ENCODE measurements at regions not wholly inside any gene's neighbourhood (a gene's known extent, or its start where the extent isn't known, plus 50 kb on each side); places are given as distances from the start of the nearest gene placed in this dataset.

GRCh38 chr17:51461578-51462004 lies 201.2 kb downstream of the UTP18 start:
- no peak overlapping the region for H3K4me3 ChIP-seq (ENCODE audit: low read depth, low read length)
- DNase-seq (ENCODE audit: low read depth): peak; percentile 10
- peak; percentile 97 for TF ChIP-seq CTCF (IDR thresholded peaks at IDR 0.05; ENCODE audit: low read depth, low read length, missing control alignments)

DNA sequence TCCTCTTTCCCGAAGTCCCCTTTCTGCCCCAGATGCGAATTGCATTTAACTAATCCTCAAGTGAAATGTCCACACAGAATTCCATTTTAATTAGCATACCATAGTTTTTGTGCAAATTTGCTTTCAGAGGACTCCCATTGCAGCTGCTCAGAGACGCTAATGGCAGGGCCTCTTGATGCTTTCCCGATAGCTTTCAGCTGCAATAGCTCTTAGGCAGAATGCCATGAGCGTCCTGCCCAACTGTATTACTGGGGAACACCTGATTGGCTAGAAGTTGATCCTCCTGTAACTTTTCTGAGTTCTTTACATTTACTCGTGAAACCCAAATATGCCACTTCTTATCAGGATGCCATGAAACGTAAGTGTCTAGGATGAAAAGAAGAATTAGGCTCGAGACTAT lies 203.0 kb downstream of the UTP18 start:
- no peak for TF ChIP-seq CTCF (IDR thresholded peaks at IDR 0.05; ENCODE audit: low read depth, low read length, missing control alignments)
- no peak for DNase-seq (ENCODE audit: low read depth)
- no peak overlapping the region for H3K4me3 ChIP-seq (ENCODE audit: low read depth, low read length)

GRCh38 chr17:51467336-51467735 lies 207.0 kb downstream of the UTP18 start:
- no peak overlapping the region for H3K4me3 ChIP-seq (ENCODE audit: low read depth, low read length)
- no peak for TF ChIP-seq CTCF (IDR thresholded peaks at IDR 0.05; ENCODE audit: low read depth, low read length, missing control alignments)
- DNase-seq (ENCODE audit: low read depth): no peak

DNA sequence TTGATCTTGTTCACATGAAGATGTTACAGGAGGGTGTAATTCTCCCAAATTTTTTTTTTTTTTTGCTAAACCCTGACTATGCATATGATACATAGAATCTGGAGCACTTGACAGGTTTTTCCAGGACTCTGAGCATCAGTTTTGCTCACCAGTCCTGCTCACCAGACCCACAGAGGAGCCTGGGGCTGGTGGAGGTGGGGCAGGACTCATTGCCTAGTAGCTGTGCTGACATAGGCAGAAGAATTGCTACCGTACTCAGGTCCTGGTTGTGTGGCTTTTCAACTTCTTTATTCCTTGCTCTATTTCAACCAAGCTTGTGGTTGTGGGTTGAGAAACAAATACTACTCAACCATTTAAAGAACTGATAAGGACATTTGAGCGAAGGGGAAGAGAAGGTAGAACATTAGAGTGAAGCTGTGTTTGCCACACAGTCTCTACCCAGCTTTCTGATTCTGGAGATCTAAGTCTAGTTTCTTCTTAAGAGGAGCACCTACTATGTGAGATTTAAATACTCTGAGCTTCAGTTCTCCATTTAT lies 212.4 kb downstream of the UTP18 start:
- no peak for DNase-seq (ENCODE audit: low read depth)
- TF ChIP-seq CTCF (IDR thresholded peaks at IDR 0.05; ENCODE audit: low read depth, low read length, missing control alignments): no peak
- H3K4me3 ChIP-seq (ENCODE audit: low read depth, low read length): no peak overlapping the region

- H3K4me3 ChIP-seq (ENCODE audit: low read depth, low read length): no peak overlapping the region
- TF ChIP-seq CTCF (IDR thresholded peaks at IDR 0.05; ENCODE audit: low read depth, low read length, missing control alignments): no peak
- DNase-seq (ENCODE audit: low read depth): no peak
Observed at GRCh38 chr17:51474764-51475163, 214.4 kb downstream of the UTP18 start.

GRCh38 chr17:51475730-51476129 lies 215.4 kb downstream of the UTP18 start:
- no peak for DNase-seq (ENCODE audit: low read depth)
- no peak for TF ChIP-seq CTCF (IDR thresholded peaks at IDR 0.05; ENCODE audit: low read depth, low read length, missing control alignments)
- H3K4me3 ChIP-seq (ENCODE audit: low read depth, low read length): no peak overlapping the region

- TF ChIP-seq CTCF (IDR thresholded peaks at IDR 0.05; ENCODE audit: low read depth, low read length, missing control alignments): no peak
- no peak for DNase-seq (ENCODE audit: low read depth)
- H3K4me3 ChIP-seq (ENCODE audit: low read depth, low read length): no peak overlapping the region
Observed at GRCh38 chr17:51479303-51479702, 219.0 kb downstream of the UTP18 start.

All from GM12864 (cell line).